A673 (cell line): ENCODE measurements at regions not wholly inside any gene's neighbourhood (a gene's known extent, or its start where the extent isn't known, plus 50 kb on each side); places are given as distances from the start of the nearest gene placed in this dataset.

Experiments
- BruUV-seq: library from RNA; stranded (reverse); fragments of 400-500 nt; replicated peaks from 2 replicates; lab custom pipeline; 2021; lab: Mats Ljungman, UMichigan
- CTCF ChIA-PET: fragments of 300-600 bp; sonication (Branson Sonifier 250); formaldehyde crosslinking; loops from one replicate; lab custom pipeline; 2022; ENCODE audit warnings: antibody characterized with exemption; lab: Charles Lee
- POLR2A ChIA-PET: fragments of 300-600 bp; sonication (Branson Sonifier 250); formaldehyde crosslinking; loops from one replicate; lab custom pipeline; 2022; ENCODE audit warnings: antibody characterized with exemption; ENCODE audit not compliant: low non-redundant PET; lab: Charles Lee
- DNase-seq: peaks from one replicate; pipeline ENCODE4 v3.0.0-alpha.2; 2015; ENCODE audit warnings: low spot score
- H3K27ac ChIP-seq: fragments of 200-600 bp; sonication (generic); 2 replicates; pipeline ENCODE4 v1.5.1; 2016; ENCODE audit warnings: mixed run types, low read depth, mild to moderate bottlenecking, mixed read lengths, antibody characterized with exemption, low read length; ENCODE audit not compliant: poor library complexity, severe bottlenecking
- H3K27me3 ChIP-seq: fragments of 200-600 bp; sonication (generic); replicated peaks from 2 replicates; pipeline ENCODE4 v1.6.1; 2017; ENCODE audit warnings: mixed run types, low read depth, mild to moderate bottlenecking, mixed read lengths, antibody characterized with exemption, low read length; ENCODE audit not compliant: insufficient read depth, poor library complexity
- H3K36me3 ChIP-seq: fragments of 200-600 bp; sonication (generic); 2 replicates; pipeline ENCODE4 v1.6.1; 2016; ENCODE audit warnings: mixed run types, mild to moderate bottlenecking, mixed read lengths, antibody characterized with exemption, low read length; ENCODE audit not compliant: insufficient read depth, poor library complexity, severe bottlenecking
- H3K4me1 ChIP-seq: fragments of 200-600 bp; sonication (generic); 2 replicates; pipeline ENCODE4 v1.6.1; 2017; ENCODE audit warnings: mixed run types, mild to moderate bottlenecking, mixed read lengths, antibody characterized with exemption, low read length; ENCODE audit not compliant: insufficient read depth, poor library complexity, severe bottlenecking
- H3K4me3 ChIP-seq: fragments of 200-600 bp; sonication (generic); 2 replicates; pipeline ENCODE4 v1.5.1; 2016; ENCODE audit warnings: low read depth, mixed run types, mild to moderate bottlenecking, mixed read lengths, low read length; ENCODE audit not compliant: poor library complexity, severe bottlenecking
- H3K9me3 ChIP-seq: fragments of 200-600 bp; sonication (generic); 2 replicates; pipeline ENCODE4 v1.6.1; 2016; ENCODE audit warnings: mixed run types, low read depth, mild to moderate bottlenecking, mixed read lengths, antibody characterized with exemption, low read length; ENCODE audit not compliant: poor library complexity, severe bottlenecking
- CTCF ChIP-seq: fragments of 300-800, 200-600 bp; sonication (generic); conservative IDR thresholded peaks from 2 replicates; pipeline ENCODE4 v1.5.1; 2017; ENCODE audit warnings: low read depth, mild to moderate bottlenecking, antibody characterized with exemption, low read length, moderate library complexity, mixed read lengths
- EZH2 ChIP-seq: fragments of 200-600 bp; sonication (generic); IDR thresholded peaks from 2 replicates; pipeline ENCODE4 v1.6.1; 2017; ENCODE audit warnings: borderline replicate concordance, low read depth, mild to moderate bottlenecking, mixed read lengths, antibody characterized with exemption, low read length; ENCODE audit not compliant: poor library complexity, severe bottlenecking
- intact Hi-C: fragments of 100-400 bp; cut with micrococcal nuclease; formaldehyde crosslinking; loops from one replicate; pipeline ENCODE4 v1.10.0; 2022; ENCODE audit not compliant: unreplicated experiment

GRCh38 chr14:54194501-54194900 is 202.3 kb upstream of the CDKN3 start:
- peak; percentile 21 for DNase-seq
- ChIA-PET CTCF (interaction anchor here (0.6 to 0.7 kb wide), 2 partner anchors 17 to 272 kb away, joined by 3 to 7 read pairs; no protein-coding TSS in a partner anchor), POLR2A (no interaction called here)
- H3K4me1 ChIP-seq = peaks cover 3% of the 10 kb centered on the region
- H3K36me3 ChIP-seq = no peaks in the 10 kb centered on the region
- intact Hi-C loops = no loop called here
- TF ChIP-seq CTCF = no peak
- H3K27ac ChIP-seq = no peak overlapping the region
- H3K9me3 ChIP-seq = no peaks in the 10 kb centered on the region
- no peaks in the 10 kb centered on the region for H3K27me3 ChIP-seq
- BruUV-seq = no TSS peak
- H3K4me3 ChIP-seq = no peak overlapping the region

- no TSS peak for BruUV-seq
- no peaks in the 10 kb centered on the region for H3K36me3 ChIP-seq
- CTCF ChIA-PET = no interaction called here
Measured at GRCh38 chr14:54197369-54197768, 199.4 kb upstream of the CDKN3 start.

GRCh38 chr14:54200726-54201125 is 196.1 kb upstream of the CDKN3 start:
- intact Hi-C loops = no loop called here
- Histone ChIP-seq H3K27ac (no peak overlapping the region), H3K9me3 (no peaks in the 10 kb centered on the region), H3K4me3 (no peak overlapping the region), H3K27me3 (no peaks in the 10 kb centered on the region), H3K36me3 (no peaks in the 10 kb centered on the region), H3K4me1 (no peaks in the 10 kb centered on the region)
- POLR2A ChIA-PET = no interaction called here
- DNase-seq = no peak
- no TSS peak for BruUV-seq
- CTCF ChIA-PET = no interaction called here
- TF ChIP-seq CTCF (no peak), EZH2 (no peak)

More at GRCh38 chr14:54197369-54197768, 199.4 kb upstream of the CDKN3 start:
- no peaks in the 10 kb centered on the region for H3K27me3 ChIP-seq
- no peaks in the 10 kb centered on the region for H3K4me1 ChIP-seq
- POLR2A ChIA-PET = no interaction called here
- H3K4me3 ChIP-seq = no peak overlapping the region
- no peak for TF ChIP-seq CTCF
- H3K9me3 ChIP-seq = no peaks in the 10 kb centered on the region
- intact Hi-C loops = no loop called here
- no peak overlapping the region for H3K27ac ChIP-seq
- no peak for DNase-seq
